ENCODE measurements at regions not wholly inside any gene's neighbourhood (a gene's known extent, or its start where the extent isn't known, plus 50 kb on each side); places are given as distances from the start of the nearest gene placed in this dataset.

- no peak overlapping the region for H3K27ac ChIP-seq (replicated peaks)
- no peak for DNase-seq (ENCODE audit: low read depth in 1 of 2, low spot score in 1 of 2)
- no peak for TF ChIP-seq GABPA (IDR thresholded peaks at IDR 0.05; ENCODE audit: low read depth)
- TF ChIP-seq SPI1 (IDR thresholded peaks at IDR 0.05; ENCODE audit: borderline replicate concordance, low read depth): no peak
- TF ChIP-seq CTCF (IDR thresholded peaks at IDR 0.05; ENCODE audit: insufficient read depth, low read length): no peak
- no peak for TF ChIP-seq REST (IDR thresholded peaks at IDR 0.05; ENCODE audit: insufficient replicate concordance, low read depth)
- TF ChIP-seq POLR2AphosphoS5 (IDR thresholded peaks at IDR 0.05; ENCODE audit: low read depth): no peak
- H3K27me3 ChIP-seq (ENCODE audit: insufficient read depth, poor library complexity, severe bottlenecking): no peaks in the 10 kb centered on the region
- no peak overlapping the region for H3K4me3 ChIP-seq (replicated peaks; ENCODE audit: insufficient read depth, low read length)
Observed at GRCh38 chr18:1394426-1394825, 489.8 kb downstream of the ADCYAP1 start.

GRCh38 chr18:1394966-1395365, 490.3 kb downstream of the ADCYAP1 start:
- no peaks in the 10 kb centered on the region for H3K27me3 ChIP-seq (ENCODE audit: insufficient read depth, poor library complexity, severe bottlenecking)
- TF ChIP-seq SPI1 (IDR thresholded peaks at IDR 0.05; ENCODE audit: borderline replicate concordance, low read depth) (no peak), REST (IDR thresholded peaks at IDR 0.05; ENCODE audit: insufficient replicate concordance, low read depth) (no peak)
- no peak for DNase-seq (ENCODE audit: low read depth in 1 of 2, low spot score in 1 of 2)
- no peak overlapping the region for H3K27ac ChIP-seq (replicated peaks)
- H3K4me3 ChIP-seq (replicated peaks; ENCODE audit: insufficient read depth, low read length): no peak overlapping the region

- TF ChIP-seq GABPA (IDR thresholded peaks at IDR 0.05; ENCODE audit: low read depth): no peak
- no peak for TF ChIP-seq CTCF (IDR thresholded peaks at IDR 0.05; ENCODE audit: insufficient read depth, low read length)
- no peak for TF ChIP-seq SPI1 (IDR thresholded peaks at IDR 0.05; ENCODE audit: borderline replicate concordance, low read depth)
- no peak for TF ChIP-seq REST (IDR thresholded peaks at IDR 0.05; ENCODE audit: insufficient replicate concordance, low read depth)
- H3K27ac ChIP-seq (replicated peaks): no peak overlapping the region
- no peak for DNase-seq (ENCODE audit: low read depth in 1 of 2, low spot score in 1 of 2)
Observed at GRCh38 chr18:1408376-1408775, 503.7 kb downstream of the ADCYAP1 start.

More at GRCh38 chr18:1408376-1408775, 503.7 kb downstream of the ADCYAP1 start:
- Histone ChIP-seq H3K4me3 (replicated peaks; ENCODE audit: insufficient read depth, low read length) (no peak overlapping the region), H3K27me3 (ENCODE audit: insufficient read depth, poor library complexity, severe bottlenecking) (no peaks in the 10 kb centered on the region)

Data from HL-60 (cell line).